ENCODE measurements at regions not wholly inside any gene's neighbourhood (a gene's known extent, or its start where the extent isn't known, plus 50 kb on each side); places are given as distances from the start of the nearest gene placed in this dataset.

- TF ChIP-seq POLR2AphosphoS5 (IDR thresholded peaks at IDR 0.05; ENCODE audit: borderline replicate concordance, low read depth, low read length) (no peak), EZH2 (IDR thresholded peaks at IDR 0.05) (no peak), FOXP2 (optimal IDR thresholded peaks at IDR 0.05; ENCODE audit: control extremely low read depth, extremely low read length, insufficient read depth) (no peak)
Observed at GRCh38 chr5:35342664-35343063, 112.4 kb upstream of the PRLR start.
